Smooth muscle cell (in vitro differentiated cells): ENCODE measurements at regions not wholly inside any gene's neighbourhood (a gene's known extent, or its start where the extent isn't known, plus 50 kb on each side); places are given as distances from the start of the nearest gene placed in this dataset.

Source experiments
- DNase-seq: peaks from one replicate; lab custom pipeline; 2025; ENCODE audit not compliant: unreplicated experiment; lab: John Stamatoyannopoulos, UW
- H2AFZ ChIP-seq: fragments of 200-600 bp; sonication (generic); 2 replicates; pipeline ENCODE4 v1.6.0; 2016; ENCODE audit warnings: antibody characterized with exemption, low read depth, mild to moderate bottlenecking
- H3F3A ChIP-seq: fragments of 200-600 bp; sonication (generic); 2 replicates; pipeline ENCODE4 v1.6.0; 2017; ENCODE audit warnings: antibody characterized with exemption, low read depth
- H3K27ac ChIP-seq: fragments of 200-600 bp; sonication (generic); 2 replicates; pipeline ENCODE4 v1.5.1; 2016; ENCODE audit warnings: low read depth, mild to moderate bottlenecking
- H3K27me3 ChIP-seq: fragments of 200-600 bp; sonication (generic); 2 replicates; pipeline ENCODE4 v1.6.1; 2016; ENCODE audit warnings: low read depth, mild to moderate bottlenecking
- H3K36me3 ChIP-seq: fragments of 200-600 bp; sonication (generic); 2 replicates; pipeline ENCODE4 v1.5.1; 2016; ENCODE audit warnings: low read depth
- H3K4me1 ChIP-seq: fragments of 200-600 bp; sonication (generic); 2 replicates; pipeline ENCODE4 v1.5.1; 2016; ENCODE audit warnings: low read depth
- H3K4me2 ChIP-seq: fragments of 200-600 bp; sonication (generic); 2 replicates; pipeline ENCODE4 v1.6.0; 2016; ENCODE audit warnings: mild to moderate bottlenecking
- H3K4me3 ChIP-seq: fragments of 200-600 bp; sonication (generic); 2 replicates; pipeline ENCODE4 v1.5.1; 2016; ENCODE audit warnings: mild to moderate bottlenecking
- H3K79me2 ChIP-seq: fragments of 200-600 bp; sonication (generic); 2 replicates; pipeline ENCODE4 v1.6.0; 2016; ENCODE audit warnings: low read depth, mild to moderate bottlenecking
- H3K9ac ChIP-seq: fragments of 200-600 bp; sonication (generic); 2 replicates; pipeline ENCODE4 v1.6.0; 2016; ENCODE audit warnings: low read depth
- H3K9me3 ChIP-seq: fragments of 200-600 bp; sonication (generic); replicated peaks from 2 replicates; pipeline ENCODE4 v1.5.1; 2016; ENCODE audit warnings: low read depth
- H4K20me1 ChIP-seq: fragments of 200-600 bp; sonication (generic); 2 replicates; pipeline ENCODE4 v1.6.0; 2016; ENCODE audit warnings: low read depth
- WGBS: methylation state at CpG from one replicate; pipeline ENCODE4 v1.1.7; 2016; ENCODE audit warnings: low lambda C conversion rate; 5-methylcytosine and 5-hydroxymethylcytosine counted together
- TF ChIP-seq, protein P1 (sequence below): fragments of 200-600 bp; sonication (generic); IDR thresholded peaks from 2 replicates; pipeline ENCODE4 v1.5.1; 2017; ENCODE audit warnings: borderline replicate concordance, mild to moderate bottlenecking, antibody characterized with exemption; ENCODE audit not compliant: insufficient read depth, poor library complexity, severe bottlenecking

- no peaks in the 10 kb centered on the region for H3K9me3 ChIP-seq
- no peak overlapping the region for H2AFZ ChIP-seq
- H3K27me3 ChIP-seq: no peaks in the 10 kb centered on the region
- WGBS: 95% methylated on average over 16 of the region's 16 CpGs
- H3K27ac ChIP-seq: no peak overlapping the region
- TF ChIP-seq, protein P1, sequence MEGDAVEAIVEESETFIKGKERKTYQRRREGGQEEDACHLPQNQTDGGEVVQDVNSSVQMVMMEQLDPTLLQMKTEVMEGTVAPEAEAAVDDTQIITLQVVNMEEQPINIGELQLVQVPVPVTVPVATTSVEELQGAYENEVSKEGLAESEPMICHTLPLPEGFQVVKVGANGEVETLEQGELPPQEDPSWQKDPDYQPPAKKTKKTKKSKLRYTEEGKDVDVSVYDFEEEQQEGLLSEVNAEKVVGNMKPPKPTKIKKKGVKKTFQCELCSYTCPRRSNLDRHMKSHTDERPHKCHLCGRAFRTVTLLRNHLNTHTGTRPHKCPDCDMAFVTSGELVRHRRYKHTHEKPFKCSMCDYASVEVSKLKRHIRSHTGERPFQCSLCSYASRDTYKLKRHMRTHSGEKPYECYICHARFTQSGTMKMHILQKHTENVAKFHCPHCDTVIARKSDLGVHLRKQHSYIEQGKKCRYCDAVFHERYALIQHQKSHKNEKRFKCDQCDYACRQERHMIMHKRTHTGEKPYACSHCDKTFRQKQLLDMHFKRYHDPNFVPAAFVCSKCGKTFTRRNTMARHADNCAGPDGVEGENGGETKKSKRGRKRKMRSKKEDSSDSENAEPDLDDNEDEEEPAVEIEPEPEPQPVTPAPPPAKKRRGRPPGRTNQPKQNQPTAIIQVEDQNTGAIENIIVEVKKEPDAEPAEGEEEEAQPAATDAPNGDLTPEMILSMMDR: no peak
- no peak overlapping the region for H3K4me2 ChIP-seq
- no peak overlapping the region for H3K9ac ChIP-seq
- DNase-seq: no peak
- H4K20me1 ChIP-seq: no peaks in the 10 kb centered on the region
- H3K4me1 ChIP-seq: peaks cover 2% of the 10 kb centered on the region
- H3K36me3 ChIP-seq: no peaks in the 10 kb centered on the region
- H3K79me2 ChIP-seq: no peaks in the 10 kb centered on the region
- no peaks in the 10 kb centered on the region for H3F3A ChIP-seq
- H3K4me3 ChIP-seq: no peak overlapping the region
Observed at GRCh38 chr2:7840651-7841380, 841.0 kb upstream of the ID2 start.

- H3K27me3 ChIP-seq: no peaks in the 10 kb centered on the region
- no peaks in the 10 kb centered on the region for H3F3A ChIP-seq
- H3K4me1 ChIP-seq: peaks cover 2% of the 10 kb centered on the region
- no peak overlapping the region for H3K4me2 ChIP-seq
- DNase-seq: no peak
- no peak overlapping the region for H2AFZ ChIP-seq
- H3K9ac ChIP-seq: no peak overlapping the region
- TF ChIP-seq, protein P1: no peak
- H3K4me3 ChIP-seq: no peak overlapping the region
- no peaks in the 10 kb centered on the region for H3K36me3 ChIP-seq
- H3K9me3 ChIP-seq: no peaks in the 10 kb centered on the region
- H3K79me2 ChIP-seq: no peaks in the 10 kb centered on the region
- H3K27ac ChIP-seq: no peak overlapping the region
- H4K20me1 ChIP-seq: no peaks in the 10 kb centered on the region
- WGBS: 93% methylated on average over 2 of the region's 2 CpGs
Observed at GRCh38 chr2:7841751-7842150, 840.1 kb upstream of the ID2 start.

DNA sequence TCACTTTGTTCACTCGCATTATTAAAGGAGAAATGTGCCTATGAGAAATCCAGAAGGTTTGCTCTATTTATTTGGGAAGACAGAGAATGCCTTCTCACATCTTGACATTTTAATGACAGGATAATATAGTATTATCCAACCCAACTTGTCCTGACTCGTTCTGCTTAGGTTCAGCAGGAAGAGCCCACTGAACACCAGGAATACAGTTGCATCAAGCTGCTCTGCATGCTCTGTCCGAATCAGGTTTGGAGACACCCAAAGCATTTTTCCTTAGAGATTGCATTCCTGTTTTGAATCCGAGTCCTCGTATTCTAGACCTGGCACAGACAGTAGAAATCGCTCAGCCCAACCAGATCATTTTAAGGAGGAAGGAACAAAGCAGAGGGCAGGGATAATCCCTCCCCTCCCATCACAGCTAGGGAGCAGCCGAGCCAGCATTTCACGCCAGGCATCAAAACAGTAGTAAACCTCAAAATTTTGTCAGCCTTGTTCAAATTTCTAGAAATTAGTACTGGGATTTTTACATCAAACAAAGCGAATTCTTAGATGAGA is 837.4 kb upstream of the ID2 start:
- no peak for DNase-seq
- Histone ChIP-seq H3K9ac (no peak overlapping the region), H3K27me3 (no peaks in the 10 kb centered on the region), H2AFZ (no peak overlapping the region), H3K4me3 (no peak overlapping the region), H3K4me1 (peaks cover 2% of the 10 kb centered on the region), H3K9me3 (no peaks in the 10 kb centered on the region), H3K36me3 (no peaks in the 10 kb centered on the region), H3K79me2 (no peaks in the 10 kb centered on the region), H3F3A (peaks cover 11% of the 10 kb centered on the region), H3K27ac (no peak overlapping the region), H4K20me1 (no peaks in the 10 kb centered on the region), H3K4me2 (no peak overlapping the region)
- TF ChIP-seq, protein P1: no peak
- 77% methylated on average over 9 of the region's 9 CpGs for WGBS

DNA sequence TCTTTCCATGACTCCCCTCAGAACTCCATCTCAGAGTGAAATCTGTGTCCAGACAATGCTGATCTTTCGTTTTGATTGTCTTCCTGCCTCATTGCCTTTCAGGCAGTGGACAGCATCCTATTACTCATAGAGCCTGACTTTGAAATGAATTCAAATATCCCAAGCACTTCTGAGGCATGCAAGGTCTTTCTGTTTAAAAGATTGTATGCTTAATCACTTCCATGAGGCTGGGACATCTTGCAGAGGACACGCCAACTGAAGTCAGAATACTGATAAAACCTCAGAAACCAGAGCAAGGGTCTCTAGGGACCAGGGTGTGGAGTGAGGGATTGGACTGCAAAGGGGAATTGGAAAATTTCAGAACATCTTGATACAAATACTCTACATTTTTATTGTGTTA is 836.5 kb upstream of the ID2 start:
- Histone ChIP-seq H3K9ac (no peak overlapping the region), H4K20me1 (no peaks in the 10 kb centered on the region), H3K79me2 (no peaks in the 10 kb centered on the region), H2AFZ (no peak overlapping the region), H3K4me2 (no peak overlapping the region), H3K9me3 (no peaks in the 10 kb centered on the region), H3F3A (peaks cover 11% of the 10 kb centered on the region), H3K4me3 (no peak overlapping the region), H3K36me3 (no peaks in the 10 kb centered on the region), H3K4me1 (peaks cover 2% of the 10 kb centered on the region), H3K27ac (no peak overlapping the region), H3K27me3 (no peaks in the 10 kb centered on the region)
- TF ChIP-seq, protein P1: no peak
- DNase-seq: no peak
- 23% methylated on average over 2 of the region's 2 CpGs for WGBS
